GM12875 (cell line): ENCODE measurements at regions not wholly inside any gene's neighbourhood (a gene's known extent, or its start where the extent isn't known, plus 50 kb on each side); places are given as distances from the start of the nearest gene placed in this dataset.

Experiments
- H3K4me3 ChIP-seq: one replicate; pipeline ENCODE4 v1.5.1; 2011; ENCODE audit warnings: low read depth, low read length, control low read depth
- CTCF ChIP-seq: IDR thresholded peaks from 2 replicates; pipeline ENCODE4 v1.5.1; 2011; ENCODE audit warnings: low read depth, mild to moderate bottlenecking, control low read depth, inconsistent platforms, low read length, moderate library complexity, borderline replicate concordance; ENCODE audit not compliant: insufficient read depth

DNA sequence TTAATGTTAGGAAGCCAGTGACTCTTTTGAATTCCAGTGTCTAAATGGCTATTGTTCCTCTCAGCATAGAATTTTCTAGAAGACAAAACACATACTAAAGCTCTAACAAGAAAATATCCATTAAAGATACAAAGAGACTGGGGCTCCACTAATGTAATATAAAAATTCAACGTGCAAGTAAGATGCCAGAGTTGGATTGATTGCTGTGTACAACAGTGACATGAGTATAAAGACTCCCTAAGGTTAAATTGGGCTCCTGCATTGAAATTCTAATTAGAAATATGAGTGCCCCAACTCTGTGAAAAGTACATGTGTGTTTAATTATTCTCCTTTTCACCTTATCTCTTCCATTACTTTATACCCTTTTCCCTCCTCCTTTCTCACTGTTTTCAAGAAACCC is 253.6 kb upstream of the G2E3 start:
- TF ChIP-seq CTCF = no peak
- H3K4me3 ChIP-seq = no peak overlapping the region

DNA sequence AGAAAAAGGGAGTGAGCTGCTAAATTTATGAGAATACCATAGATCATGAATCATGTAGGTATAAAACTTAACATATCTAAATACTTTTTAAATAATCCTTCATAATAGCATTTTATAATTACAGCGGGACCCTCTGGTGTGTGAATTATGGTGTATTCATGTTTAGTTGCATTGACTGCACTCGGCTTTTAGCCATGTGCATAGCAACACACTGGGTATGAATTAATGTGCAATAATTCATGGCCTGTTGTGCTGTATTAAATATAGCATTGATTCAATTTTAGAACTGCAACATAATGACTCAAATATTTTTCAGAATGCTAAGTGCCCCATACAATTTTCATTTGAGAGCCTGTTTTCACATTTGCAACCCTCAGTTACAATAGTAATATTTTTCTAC is 249.6 kb upstream of the G2E3 start:
- H3K4me3 ChIP-seq = no peak overlapping the region
- no peak for TF ChIP-seq CTCF

GRCh38 chr14:30312214-30312613 is 246.7 kb upstream of the G2E3 start:
- no peak for TF ChIP-seq CTCF
- H3K4me3 ChIP-seq = no peak overlapping the region

DNA sequence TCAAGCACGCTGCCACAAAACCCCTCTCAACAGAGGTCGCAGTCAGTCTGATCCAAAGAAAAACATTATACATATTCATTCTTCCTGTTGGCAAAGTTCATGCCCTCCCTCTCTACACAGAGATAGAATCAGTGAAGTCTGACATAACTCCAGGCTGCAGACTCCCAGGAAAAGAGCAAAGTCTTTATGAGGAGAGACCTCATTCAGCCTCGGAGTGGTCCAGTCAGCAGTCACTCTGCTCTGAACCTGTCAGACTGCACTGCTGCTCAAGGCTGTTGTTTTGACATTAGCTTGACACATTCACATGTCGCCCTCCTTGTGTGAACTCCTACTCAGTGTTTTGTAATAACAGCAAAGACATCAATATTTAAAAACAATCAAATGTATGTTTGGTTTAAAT is 241.2 kb upstream of the G2E3 start:
- no peak overlapping the region for H3K4me3 ChIP-seq
- no peak for TF ChIP-seq CTCF

GRCh38 chr14:30322819-30323218 is 236.1 kb upstream of the G2E3 start:
- H3K4me3 ChIP-seq = no peak overlapping the region
- no peak for TF ChIP-seq CTCF

DNA sequence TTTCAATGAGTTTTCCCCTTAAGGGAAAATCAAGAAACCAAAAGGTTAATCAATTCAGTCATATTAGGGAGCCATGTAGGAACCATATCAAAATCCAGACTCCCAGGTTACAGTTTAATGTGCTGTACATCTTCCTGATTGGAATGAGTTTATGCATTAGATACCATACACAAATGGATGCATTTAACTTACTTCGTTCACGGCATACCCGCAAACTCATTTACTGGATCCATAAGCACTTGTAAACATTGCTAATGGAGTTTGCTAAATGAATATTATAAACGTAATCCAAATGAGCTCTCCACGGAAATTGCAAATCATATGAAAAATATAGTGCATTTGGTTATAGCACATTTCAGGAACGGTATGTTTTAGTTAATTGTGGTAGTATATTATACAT is 228.9 kb upstream of the G2E3 start:
- no peak overlapping the region for H3K4me3 ChIP-seq
- no peak for TF ChIP-seq CTCF

- H3K4me3 ChIP-seq = no peak overlapping the region
Observed at GRCh38 chr14:30330445-30330844, 228.5 kb upstream of the G2E3 start.

More at GRCh38 chr14:30330445-30330844, 228.5 kb upstream of the G2E3 start:
- TF ChIP-seq CTCF = no peak
